ENCODE measurements at regions not wholly inside any gene's neighbourhood (a gene's known extent, or its start where the extent isn't known, plus 50 kb on each side); places are given as distances from the start of the nearest gene placed in this dataset.

DNA sequence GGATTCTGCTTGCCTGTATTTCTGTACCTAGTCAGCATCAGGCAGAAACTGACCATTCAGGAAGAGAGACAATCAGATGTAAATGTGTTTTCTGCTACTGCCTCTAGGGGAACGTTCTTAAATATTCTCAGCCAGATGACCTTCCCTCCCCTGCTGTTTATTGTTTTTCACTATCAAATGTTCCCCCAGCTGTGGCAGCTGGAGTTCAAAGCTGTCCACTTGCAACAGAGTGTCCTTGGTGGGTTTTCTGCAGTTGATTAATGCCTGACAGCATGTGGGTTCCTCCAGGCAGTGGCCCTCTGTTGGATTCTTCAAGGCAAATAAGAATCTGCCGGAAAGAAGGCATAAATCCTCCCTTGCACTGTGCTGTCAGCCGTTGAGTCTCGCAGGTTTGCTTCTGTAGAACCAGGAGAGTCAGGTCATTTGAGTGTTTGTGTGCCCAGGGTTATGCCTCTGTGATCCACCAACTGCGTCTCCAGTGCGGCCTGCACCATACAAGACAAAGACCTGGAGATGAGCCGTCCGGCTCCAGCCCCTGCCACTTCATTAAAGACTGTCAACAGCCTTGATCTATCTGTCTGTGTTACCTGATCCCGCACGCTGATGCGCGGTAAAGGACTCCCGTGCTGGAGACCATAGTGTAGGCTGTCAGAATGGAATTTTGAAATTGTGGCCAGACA lies 203.4 kb downstream of the GADD45G start:
- TF ChIP-seq, protein P1, sequence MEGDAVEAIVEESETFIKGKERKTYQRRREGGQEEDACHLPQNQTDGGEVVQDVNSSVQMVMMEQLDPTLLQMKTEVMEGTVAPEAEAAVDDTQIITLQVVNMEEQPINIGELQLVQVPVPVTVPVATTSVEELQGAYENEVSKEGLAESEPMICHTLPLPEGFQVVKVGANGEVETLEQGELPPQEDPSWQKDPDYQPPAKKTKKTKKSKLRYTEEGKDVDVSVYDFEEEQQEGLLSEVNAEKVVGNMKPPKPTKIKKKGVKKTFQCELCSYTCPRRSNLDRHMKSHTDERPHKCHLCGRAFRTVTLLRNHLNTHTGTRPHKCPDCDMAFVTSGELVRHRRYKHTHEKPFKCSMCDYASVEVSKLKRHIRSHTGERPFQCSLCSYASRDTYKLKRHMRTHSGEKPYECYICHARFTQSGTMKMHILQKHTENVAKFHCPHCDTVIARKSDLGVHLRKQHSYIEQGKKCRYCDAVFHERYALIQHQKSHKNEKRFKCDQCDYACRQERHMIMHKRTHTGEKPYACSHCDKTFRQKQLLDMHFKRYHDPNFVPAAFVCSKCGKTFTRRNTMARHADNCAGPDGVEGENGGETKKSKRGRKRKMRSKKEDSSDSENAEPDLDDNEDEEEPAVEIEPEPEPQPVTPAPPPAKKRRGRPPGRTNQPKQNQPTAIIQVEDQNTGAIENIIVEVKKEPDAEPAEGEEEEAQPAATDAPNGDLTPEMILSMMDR (IDR thresholded peaks at IDR 0.05; ENCODE audit: low read depth, low read length): no peak

DNA sequence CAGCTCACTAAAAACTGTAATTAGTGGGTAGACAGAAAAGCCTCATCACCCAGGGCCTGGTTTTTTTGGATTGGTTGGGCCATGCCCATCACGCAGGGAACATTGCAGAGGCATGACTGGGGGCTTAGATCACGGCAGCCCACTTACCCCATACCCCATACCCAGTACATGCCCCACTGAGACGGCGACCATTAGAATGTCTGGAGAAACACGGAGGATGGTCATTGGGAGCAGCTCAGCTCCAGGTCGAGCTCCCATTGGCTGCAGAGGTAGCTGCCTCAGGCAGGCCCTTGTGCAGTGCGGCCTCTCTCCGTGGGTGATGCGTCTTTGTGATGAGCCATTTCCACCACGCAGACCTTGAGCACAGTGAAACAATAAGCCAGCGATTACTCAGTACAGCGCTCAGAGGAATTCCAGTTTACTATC lies 204.0 kb downstream of the GADD45G start:
- TF ChIP-seq, protein P1 (IDR thresholded peaks at IDR 0.05; ENCODE audit: low read depth, low read length): no peak
- H3K4me3 ChIP-seq (replicated peaks in 1 of 2; ENCODE audit: low read depth in 2 of 2, low read length in 2 of 2): no peak overlapping the region
- peak in 1 of 2 donors; percentile 26 for DNase-seq (ENCODE audit: low read depth in 2 of 2)

More for the DNA sequence above, 203.4 kb downstream of the GADD45G start:
- H3K4me3 ChIP-seq (replicated peaks in 1 of 2; ENCODE audit: low read depth in 2 of 2, low read length in 2 of 2): no peak overlapping the region
- no peak for DNase-seq (ENCODE audit: low read depth in 2 of 2)

DNA sequence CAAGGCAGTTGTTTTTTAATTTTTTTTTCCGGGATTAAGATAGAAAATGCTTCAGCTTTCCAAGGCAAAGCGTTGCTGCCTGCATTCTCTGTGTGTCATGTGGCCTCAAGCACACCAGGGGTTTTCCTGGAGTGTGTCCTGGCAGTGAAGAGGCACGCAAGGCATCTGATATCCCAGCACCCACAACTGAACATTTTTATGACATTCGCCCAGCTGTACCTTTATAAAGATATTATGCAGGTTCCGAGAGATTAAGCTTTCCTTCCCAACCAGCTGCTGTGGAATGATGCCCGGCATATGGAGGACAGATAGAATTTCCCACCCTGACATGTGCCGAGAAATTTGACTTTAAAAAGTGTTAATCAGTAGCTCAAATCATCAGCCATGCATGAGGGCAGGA lies 205.6 kb downstream of the GADD45G start:
- DNase-seq (ENCODE audit: low read depth in 2 of 2): no peak
- TF ChIP-seq, protein P1 (IDR thresholded peaks at IDR 0.05; ENCODE audit: low read depth, low read length): no peak
- no peak overlapping the region for H3K4me3 ChIP-seq (replicated peaks in 1 of 2; ENCODE audit: low read depth in 2 of 2, low read length in 2 of 2)

DNA sequence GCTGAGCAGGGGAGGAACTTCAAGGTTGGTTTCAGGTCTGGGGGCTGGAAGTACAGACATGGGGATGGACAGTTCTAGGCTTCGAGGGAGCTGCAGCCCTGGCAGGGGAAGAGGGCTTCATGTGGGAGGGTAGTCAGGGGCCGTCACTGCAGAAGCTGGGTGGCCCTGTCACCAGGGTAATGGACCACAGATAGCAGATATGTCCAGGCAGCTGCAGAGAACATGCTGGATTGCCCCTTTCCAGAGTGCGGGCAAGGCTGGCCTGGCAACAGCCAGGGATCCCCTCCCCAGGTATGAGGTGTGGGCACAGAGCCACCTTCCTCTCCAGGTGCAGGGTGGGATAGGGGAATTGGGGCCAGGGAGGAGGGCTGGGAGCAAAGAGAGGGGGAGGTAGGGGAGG lies 206.5 kb downstream of the GADD45G start:
- TF ChIP-seq, protein P1 (IDR thresholded peaks at IDR 0.05; ENCODE audit: low read depth, low read length): no peak
- no peak for DNase-seq (ENCODE audit: low read depth in 2 of 2)
- no peak overlapping the region for H3K4me3 ChIP-seq (replicated peaks in 1 of 2; ENCODE audit: low read depth in 2 of 2, low read length in 2 of 2)

DNA sequence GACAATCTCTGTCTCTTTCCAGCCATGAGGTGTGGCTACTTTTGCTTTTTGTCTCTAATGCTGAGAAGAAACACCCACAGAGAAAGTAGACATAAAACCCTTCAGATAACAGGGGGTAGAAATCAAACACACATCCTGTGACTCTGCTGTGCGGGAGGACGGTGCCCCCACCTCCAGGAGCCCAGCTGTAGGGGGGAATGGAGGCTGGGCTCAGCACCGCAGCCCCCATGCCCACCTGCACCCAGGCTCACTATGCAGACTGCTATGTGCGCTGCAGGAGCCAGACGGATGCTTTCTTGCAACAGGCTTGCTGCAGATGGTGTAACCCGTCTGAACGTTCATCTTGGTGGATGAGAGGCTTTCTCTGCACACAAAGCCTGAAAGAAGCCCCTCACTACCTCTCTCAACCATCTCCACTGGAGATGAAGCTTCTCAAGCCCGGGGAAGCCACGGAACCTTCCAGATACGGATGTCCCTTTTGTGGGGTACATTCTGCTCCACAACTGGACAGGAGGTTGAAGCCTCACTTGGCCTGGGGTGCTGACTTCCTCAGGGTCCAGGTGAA lies 207.2 kb downstream of the GADD45G start:
- no peak for DNase-seq (ENCODE audit: low read depth in 2 of 2)
- H3K4me3 ChIP-seq (replicated peaks in 1 of 2; ENCODE audit: low read depth in 2 of 2, low read length in 2 of 2): no peak overlapping the region
- TF ChIP-seq, protein P1 (IDR thresholded peaks at IDR 0.05; ENCODE audit: low read depth, low read length): no peak

DNA sequence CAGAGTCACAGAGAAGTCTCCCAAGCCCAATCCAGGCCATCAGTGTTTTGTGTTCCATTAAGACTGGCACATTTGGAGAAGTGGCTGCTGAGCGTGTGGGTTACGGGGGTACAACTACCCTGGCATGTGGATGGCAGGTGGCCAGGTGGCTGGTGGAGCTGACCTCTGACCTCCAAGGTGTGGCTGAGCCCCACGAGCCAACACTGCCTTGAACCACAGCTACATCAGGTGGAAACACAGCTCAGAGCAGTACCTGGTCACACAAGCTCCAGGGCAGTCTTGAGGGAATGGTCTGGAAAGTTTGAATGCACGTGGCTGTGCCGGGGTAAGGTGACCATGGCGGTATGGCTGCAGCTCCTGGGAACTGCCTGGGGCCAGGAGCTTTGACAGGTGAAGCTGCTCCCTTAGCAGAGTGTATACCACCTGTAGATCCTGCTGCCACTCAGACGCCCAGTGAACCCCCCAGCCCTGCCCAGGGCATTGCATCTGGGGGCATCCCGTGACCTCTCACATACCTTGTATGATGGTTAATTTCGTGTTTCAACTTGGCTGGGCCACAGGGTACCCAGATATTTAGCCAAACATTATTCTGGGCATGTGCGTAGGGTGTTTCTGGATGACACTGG lies 207.9 kb downstream of the GADD45G start:
- no peak for DNase-seq (ENCODE audit: low read depth in 2 of 2)
- TF ChIP-seq, protein P1 (IDR thresholded peaks at IDR 0.05; ENCODE audit: low read depth, low read length): no peak
- no peak overlapping the region for H3K4me3 ChIP-seq (replicated peaks in 1 of 2; ENCODE audit: low read depth in 2 of 2, low read length in 2 of 2)
